GM18499 (cell line): ENCODE measurements at regions not wholly inside any gene's neighbourhood (a gene's known extent, or its start where the extent isn't known, plus 50 kb on each side); places are given as distances from the start of the nearest gene placed in this dataset.

ENCODE experiments used
- ATAC-seq: cut with Tn5 transposase; IDR thresholded peaks from one replicate; pipeline ENCODE4 v1.9.1; 2021; ENCODE audit warnings: moderate number of reproducible peaks; ENCODE audit not compliant: insufficient read depth, unreplicated experiment

- no peak for ATAC-seq
Observed at GRCh38 chr1:58861506-58861905, 77.7 kb upstream of the JUN start.

DNA sequence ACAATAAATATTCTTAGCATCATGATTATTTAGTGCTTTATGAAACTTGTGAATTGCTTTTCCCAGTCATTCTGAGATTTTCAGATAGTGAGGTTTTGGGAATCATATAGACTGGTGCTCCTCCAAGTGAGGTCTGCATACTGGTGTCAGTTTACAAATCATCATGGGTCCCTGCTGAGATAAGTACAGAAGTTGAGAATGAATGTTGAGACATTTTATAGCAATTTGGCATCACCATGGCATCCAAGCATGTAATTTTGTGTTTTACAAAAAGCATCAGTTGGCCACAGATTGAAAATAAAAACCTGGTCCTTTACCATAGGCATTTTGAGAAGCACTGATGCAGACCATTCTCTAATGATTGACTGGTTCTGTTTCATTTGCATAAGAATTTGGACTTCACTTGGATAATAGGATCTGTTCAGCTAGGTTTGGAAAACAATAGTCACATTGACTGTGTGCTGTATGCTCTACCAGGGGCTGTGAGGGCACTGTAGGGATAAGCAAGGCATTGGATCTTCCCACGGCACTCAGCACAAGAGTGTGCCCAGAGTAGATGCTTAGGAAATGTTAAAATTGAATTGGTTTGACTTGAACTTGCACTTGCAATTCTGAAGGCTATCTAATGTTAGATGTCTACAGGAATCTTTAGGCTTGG lies 79.0 kb upstream of the JUN start:
- no peak for ATAC-seq

GRCh38 chr1:58864654-58865053 lies 80.8 kb upstream of the JUN start:
- no peak for ATAC-seq

GRCh38 chr1:58866578-58866977 lies 82.7 kb upstream of the JUN start:
- ATAC-seq, result no peak

DNA sequence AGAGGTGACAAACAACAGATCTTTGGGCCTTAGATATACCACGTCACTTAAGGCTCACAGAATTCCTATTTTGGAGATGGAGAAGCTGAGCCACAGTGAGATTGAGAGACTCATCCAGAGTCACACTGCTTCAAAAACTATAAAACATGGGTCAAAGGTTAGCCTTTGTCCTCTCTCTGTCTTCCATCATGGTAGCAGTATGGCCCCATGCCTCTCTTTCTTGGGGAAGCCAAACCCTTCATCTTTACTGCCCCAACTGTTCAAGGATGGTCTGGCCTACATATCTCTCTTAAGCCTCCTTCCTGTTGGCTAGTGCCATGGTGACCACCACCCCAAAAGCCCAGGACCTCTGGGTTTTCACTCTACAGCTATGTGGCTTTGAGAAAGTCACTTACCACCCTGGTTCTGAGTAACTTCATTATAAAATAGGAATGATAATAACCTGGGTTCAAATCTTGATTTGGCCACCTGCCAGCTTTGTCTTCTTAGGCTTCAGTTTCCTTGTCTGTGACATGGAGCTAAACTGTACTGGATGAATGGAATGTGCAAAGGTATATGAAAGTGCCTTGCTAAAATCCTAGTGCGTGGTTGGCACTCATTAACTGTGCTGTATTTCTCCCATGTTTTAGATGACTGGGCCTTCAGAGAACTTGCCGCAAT lies 85.9 kb upstream of the JUN start:
- ATAC-seq, result no peak

DNA sequence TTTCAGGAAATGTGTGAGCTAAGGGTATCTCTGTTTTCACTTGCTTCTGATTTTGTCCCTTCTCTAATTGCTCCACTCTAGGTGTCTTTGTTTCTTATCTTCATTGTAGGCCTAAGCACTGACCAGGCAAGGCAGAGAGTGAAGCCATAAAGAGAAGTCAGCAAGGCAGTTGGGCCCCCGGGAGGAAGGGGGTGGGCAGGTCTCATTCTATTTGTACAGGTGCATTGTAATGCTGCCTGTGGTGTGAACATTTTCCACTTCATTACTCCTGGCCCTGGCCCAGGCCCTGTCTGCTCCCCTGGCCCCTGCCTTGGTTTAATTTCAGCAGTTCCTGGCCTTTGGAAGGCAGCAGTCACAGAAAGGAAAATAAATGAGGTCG lies 86.4 kb upstream of the JUN start:
- ATAC-seq, result no peak

GRCh38 chr1:58874342-58874741 lies 90.5 kb upstream of the JUN start:
- no peak for ATAC-seq

GRCh38 chr1:58874757-58875755 lies 91.2 kb upstream of the JUN start:
- ATAC-seq, result no peak

DNA sequence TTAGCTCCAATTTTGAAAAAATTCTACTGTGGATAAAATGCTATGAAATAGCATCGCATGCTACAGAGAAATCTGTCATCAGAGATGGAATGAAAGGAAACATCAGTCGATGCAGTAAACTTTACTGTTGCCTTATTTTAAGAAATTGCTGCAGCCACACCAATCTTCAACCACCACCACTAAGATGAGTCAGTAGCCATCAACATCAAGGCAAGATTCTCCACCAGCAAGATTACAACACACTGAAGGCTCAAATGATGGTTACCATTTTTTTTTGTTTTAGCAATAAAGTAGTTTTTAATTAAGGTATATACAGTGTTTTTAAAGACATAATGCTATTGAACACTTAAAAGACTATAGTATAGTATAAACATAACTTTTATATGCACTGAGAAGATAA lies 95.6 kb upstream of the JUN start:
- ATAC-seq, result no peak

- ATAC-seq, result no peak
Observed at GRCh38 chr1:58880592-58880991, 96.7 kb upstream of the JUN start.

GRCh38 chr1:58881471-58881994 lies 97.7 kb upstream of the JUN start:
- no peak for ATAC-seq

- ATAC-seq, result no peak
Observed at GRCh38 chr1:58882322-58882948, 98.6 kb upstream of the JUN start.

- ATAC-seq, result no peak
Observed at GRCh38 chr1:58883037-58883887, 99.4 kb upstream of the JUN start.

- ATAC-seq, result peak; percentile 73
Observed at GRCh38 chr1:58883888-58884482, 100.1 kb upstream of the JUN start.

DNA sequence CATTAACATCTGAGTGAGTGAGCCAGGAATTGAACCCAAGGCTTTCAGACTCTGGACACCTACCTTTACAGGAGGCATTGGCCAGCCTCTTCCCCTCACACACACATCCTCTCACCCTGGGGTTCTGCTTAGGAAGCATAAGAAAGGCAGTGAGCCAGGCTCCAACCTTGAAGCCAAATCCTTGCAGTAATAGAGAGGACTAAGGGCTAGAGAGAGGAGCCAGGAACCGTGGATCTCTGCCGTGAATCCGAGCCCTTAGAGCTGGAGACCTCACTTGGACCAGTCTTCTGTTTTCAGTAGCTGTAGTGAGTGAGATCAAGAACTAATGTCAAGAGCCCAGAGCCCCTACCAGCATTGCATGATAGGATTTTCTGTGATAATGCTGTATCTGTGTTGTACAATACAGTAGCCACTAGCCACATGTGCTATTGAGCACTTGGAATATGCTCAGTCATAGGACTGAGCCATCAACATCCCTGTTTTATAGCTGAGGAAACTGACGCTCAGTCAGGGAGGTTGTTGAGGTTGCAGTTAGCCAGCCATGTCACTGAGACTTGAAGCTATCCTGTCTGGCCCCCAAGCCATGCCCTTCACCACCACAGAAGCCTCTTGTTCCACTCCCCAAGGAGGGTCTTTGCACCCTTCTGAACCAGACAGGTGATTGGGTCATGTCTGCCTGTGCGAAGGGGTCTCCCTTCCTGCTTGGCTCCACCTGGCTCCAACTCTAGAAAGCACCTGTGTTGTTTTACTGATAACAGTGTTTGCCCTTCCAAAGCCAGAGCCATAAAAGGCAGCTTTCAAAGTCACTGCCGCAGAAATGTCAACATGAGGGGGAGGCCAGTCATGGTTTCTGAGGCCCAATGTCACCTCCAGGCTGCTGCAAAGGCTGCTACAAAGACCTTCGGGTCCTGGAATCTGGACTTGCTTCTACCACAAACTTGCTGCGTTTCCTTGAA lies 101.1 kb upstream of the JUN start:
- no peak for ATAC-seq

- ATAC-seq, result no peak
Observed at GRCh38 chr1:58885998-58886397, 102.2 kb upstream of the JUN start.

DNA sequence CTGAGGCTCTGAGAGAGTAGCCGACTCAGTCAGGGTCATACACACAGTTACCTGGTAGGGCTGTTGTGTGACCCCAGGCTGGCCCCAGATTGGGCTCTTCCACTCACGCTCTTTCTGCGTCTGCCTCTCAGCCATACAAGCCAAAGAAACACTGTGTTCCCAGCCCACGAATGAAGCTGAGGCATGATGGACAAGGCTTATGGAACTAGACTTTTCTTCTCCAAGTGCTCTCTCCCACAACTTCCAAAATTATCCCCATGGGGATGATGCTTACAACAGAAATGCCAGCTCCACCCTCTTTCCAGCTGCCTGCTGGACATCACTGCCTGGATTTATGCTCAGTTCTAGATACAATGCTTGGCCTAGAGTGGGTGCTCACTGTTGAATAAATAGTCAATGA lies 102.8 kb upstream of the JUN start:
- ATAC-seq, result no peak

DNA sequence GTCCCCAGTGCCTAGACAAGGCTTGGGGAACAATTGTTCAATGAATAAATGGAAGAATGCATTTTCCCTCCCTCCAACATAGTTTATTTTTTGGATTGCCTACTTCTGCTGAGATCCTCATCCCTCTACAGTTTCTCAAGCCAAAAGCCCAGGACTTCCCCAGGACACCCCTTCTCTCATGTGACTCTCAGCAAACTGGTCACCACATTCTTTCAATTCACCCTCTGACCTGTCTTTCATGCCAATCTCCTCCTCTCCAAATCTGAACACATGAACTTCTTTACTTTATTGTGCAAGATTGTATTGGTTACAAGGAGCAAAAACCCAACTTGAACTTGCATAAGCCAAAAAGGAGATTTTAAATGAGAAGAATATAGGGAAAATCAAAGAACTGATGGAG lies 103.2 kb upstream of the JUN start:
- no peak for ATAC-seq
